ENCODE measurements at regions not wholly inside any gene's neighbourhood (a gene's known extent, or its start where the extent isn't known, plus 50 kb on each side); places are given as distances from the start of the nearest gene placed in this dataset.
"Not testable (repeated sequence)": the region's sequence is repeated elsewhere in the genome, so short reads cannot be mapped to it uniquely, and the experiment has no call there.

DNA sequence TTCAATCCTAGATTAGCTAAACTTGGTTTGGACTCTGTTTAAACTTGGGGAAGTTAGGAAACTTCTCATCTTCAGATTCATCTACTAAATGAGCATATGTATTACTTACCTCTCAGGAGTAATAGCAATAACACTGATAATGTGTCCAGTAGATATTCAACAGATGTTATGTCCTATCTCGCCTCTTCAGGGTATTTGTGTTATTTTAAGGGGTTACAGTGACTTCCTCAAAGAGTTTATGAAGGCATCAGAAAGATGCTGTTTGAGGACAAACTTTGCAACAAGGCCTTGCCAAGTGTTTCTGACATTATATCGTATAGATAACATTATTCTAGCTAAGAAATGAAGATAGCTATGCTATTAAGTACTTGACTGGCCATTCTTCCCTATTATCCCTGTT is 522.3 kb downstream of the IGSF11 start:
- no peaks in the 10 kb centered on the region for H3K4me1 Mint-ChIP-seq (ENCODE audit: low read depth)
- H3K9me3 Mint-ChIP-seq (ENCODE audit: insufficient read depth): no peaks in the 10 kb centered on the region
- H3K4me3 Mint-ChIP-seq: no peak overlapping the region
- H3K36me3 Mint-ChIP-seq (ENCODE audit: low read depth): no peaks in the 10 kb centered on the region
- no peak overlapping the region for H3K27ac Mint-ChIP-seq
- no peak for DNase-seq
- POLR2A ChIA-PET: no interaction called here
- CTCF ChIA-PET: no interaction called here
- ATAC-seq: no peak
- no peaks in the 10 kb centered on the region for H3K27me3 Mint-ChIP-seq (ENCODE audit: low read depth)

GRCh38 chr3:118525077-118525476 is 509.6 kb downstream of the IGSF11 start:
- ATAC-seq (no peak), DNase-seq (no peak)
- Mint-ChIP-seq H3K4me1 (ENCODE audit: low read depth) (no peaks in the 10 kb centered on the region), H3K36me3 (ENCODE audit: low read depth) (no peaks in the 10 kb centered on the region), H3K4me3 (no peak overlapping the region), H3K27ac (no peak overlapping the region), H3K9me3 (ENCODE audit: insufficient read depth) (no peaks in the 10 kb centered on the region), H3K27me3 (ENCODE audit: low read depth) (no peaks in the 10 kb centered on the region)
- POLR2A ChIA-PET: no interaction called here
- CTCF ChIA-PET: no interaction called here

DNA sequence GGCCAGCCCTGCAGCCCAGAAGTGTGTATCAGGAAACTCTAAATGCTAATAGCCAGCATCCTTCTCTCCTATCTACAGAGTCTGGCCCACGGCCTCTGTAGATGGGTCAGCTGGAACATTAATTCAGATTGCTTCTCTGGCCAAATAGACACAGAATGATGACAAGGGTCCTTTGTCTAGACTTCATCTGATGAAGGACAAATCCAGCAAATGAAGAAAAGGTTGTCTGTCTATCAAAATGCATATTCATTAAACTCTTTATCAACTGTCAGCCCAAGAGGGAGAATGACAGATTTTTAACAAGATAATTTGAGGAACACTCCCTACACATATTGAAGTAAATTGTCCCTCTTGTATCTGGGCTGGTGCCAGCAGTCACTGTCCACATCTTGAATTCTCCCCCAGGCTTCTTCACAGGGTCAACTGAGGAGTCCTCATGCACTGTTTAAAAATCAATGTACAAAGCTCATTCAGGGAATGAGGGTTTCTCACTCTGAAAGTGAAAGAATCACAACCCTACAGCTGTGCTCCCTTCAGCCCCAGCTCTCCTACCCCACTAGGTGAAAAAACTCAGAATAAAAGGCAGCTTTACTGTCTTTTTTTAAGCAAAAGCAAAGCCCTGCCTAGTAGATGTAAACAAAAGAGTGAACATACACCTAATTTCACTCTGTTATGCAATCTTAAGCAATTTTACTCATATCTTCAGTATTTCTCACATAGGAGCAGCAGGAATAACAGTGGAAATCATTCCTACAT is 507.7 kb downstream of the IGSF11 start:
- no peak for ATAC-seq
- Mint-ChIP-seq H3K9me3 (ENCODE audit: insufficient read depth) (no peaks in the 10 kb centered on the region), H3K4me1 (ENCODE audit: low read depth) (no peaks in the 10 kb centered on the region), H3K27ac (no peak overlapping the region), H3K36me3 (ENCODE audit: low read depth) (no peaks in the 10 kb centered on the region), H3K4me3 (no peak overlapping the region), H3K27me3 (ENCODE audit: low read depth) (no peaks in the 10 kb centered on the region)
- CTCF ChIA-PET: no interaction called here
- no peak for DNase-seq
- POLR2A ChIA-PET: no interaction called here

GRCh38 chr3:118527514-118528044 is 507.1 kb downstream of the IGSF11 start:
- no peaks in the 10 kb centered on the region for H3K9me3 Mint-ChIP-seq (ENCODE audit: insufficient read depth)
- no peaks in the 10 kb centered on the region for H3K27me3 Mint-ChIP-seq (ENCODE audit: low read depth)
- no peaks in the 10 kb centered on the region for H3K4me1 Mint-ChIP-seq (ENCODE audit: low read depth)
- no peak for DNase-seq
- ChIA-PET CTCF (no interaction called here), POLR2A (no interaction called here)
- no peak overlapping the region for H3K27ac Mint-ChIP-seq
- no peaks in the 10 kb centered on the region for H3K36me3 Mint-ChIP-seq (ENCODE audit: low read depth)
- no peak for ATAC-seq
- no peak overlapping the region for H3K4me3 Mint-ChIP-seq

DNA sequence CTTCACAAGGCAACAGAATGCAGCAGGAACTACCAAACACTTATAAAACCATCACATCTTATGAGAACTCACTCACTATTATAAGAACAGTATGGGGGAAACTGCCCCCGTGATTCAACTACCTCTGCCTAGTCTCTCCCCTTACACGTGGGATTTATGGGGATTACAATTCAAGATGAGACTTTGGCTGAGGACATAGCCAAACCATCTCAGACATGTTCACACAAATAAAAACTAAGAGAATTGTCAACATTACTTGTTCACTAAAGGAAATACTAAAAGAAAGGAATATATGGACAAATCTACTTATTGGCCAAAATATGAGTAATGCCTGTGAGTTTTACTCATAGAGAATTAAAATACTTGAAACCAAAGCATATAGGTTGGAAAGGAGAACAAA is 505.1 kb downstream of the IGSF11 start:
- Mint-ChIP-seq H3K4me1 (ENCODE audit: low read depth) (no peaks in the 10 kb centered on the region), H3K36me3 (ENCODE audit: low read depth) (no peaks in the 10 kb centered on the region), H3K27me3 (ENCODE audit: low read depth) (no peaks in the 10 kb centered on the region), H3K9me3 (ENCODE audit: insufficient read depth) (no peaks in the 10 kb centered on the region), H3K27ac (no peak overlapping the region), H3K4me3 (no peak overlapping the region)
- ChIA-PET POLR2A (no interaction called here), CTCF (no interaction called here)
- DNase-seq (no peak), ATAC-seq (no peak)

- H3K27ac Mint-ChIP-seq: no peak overlapping the region
- ATAC-seq (no peak), DNase-seq (no peak)
- no peaks in the 10 kb centered on the region for H3K27me3 Mint-ChIP-seq (ENCODE audit: low read depth)
- ChIA-PET POLR2A (no interaction called here), CTCF (no interaction called here)
- H3K4me3 Mint-ChIP-seq: no peak overlapping the region
- no peaks in the 10 kb centered on the region for H3K9me3 Mint-ChIP-seq (ENCODE audit: insufficient read depth)
- H3K36me3 Mint-ChIP-seq (ENCODE audit: low read depth): no peaks in the 10 kb centered on the region
- H3K4me1 Mint-ChIP-seq (ENCODE audit: low read depth): no peaks in the 10 kb centered on the region
Measured at GRCh38 chr3:118530350-118530922, 504.2 kb downstream of the IGSF11 start.

DNA sequence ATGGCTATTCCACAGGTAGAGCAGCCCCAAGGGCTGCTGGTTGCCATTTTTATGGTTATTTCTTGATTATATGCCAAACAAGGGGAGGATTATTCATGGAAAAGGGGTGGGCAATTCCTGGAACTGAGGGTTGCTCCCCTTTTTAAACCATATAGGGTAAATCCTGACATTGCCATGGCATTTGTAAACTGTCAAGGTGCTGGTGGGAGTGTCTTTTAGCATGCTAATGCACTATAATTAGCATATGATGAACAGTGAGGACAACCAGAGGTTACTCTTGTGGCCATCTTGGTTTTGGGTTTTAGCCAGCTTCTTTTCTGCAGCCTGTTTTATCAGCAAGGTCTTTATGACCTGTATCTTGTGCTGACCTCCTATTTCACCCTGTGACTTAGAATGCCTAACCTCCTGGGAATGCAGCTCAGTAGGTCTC is 503.7 kb downstream of the IGSF11 start:
- ATAC-seq, CTCF ChIA-PET: not testable (repeated sequence)

GRCh38 chr3:118531816-118532215 is 502.8 kb downstream of the IGSF11 start:
- Mint-ChIP-seq H3K4me1 (ENCODE audit: low read depth) (no peaks in the 10 kb centered on the region), H3K4me3 (no peak overlapping the region), H3K27me3 (ENCODE audit: low read depth) (no peaks in the 10 kb centered on the region), H3K9me3 (ENCODE audit: insufficient read depth) (no peaks in the 10 kb centered on the region), H3K27ac (no peak overlapping the region), H3K36me3 (ENCODE audit: low read depth) (no peaks in the 10 kb centered on the region)
- DNase-seq (no peak), ATAC-seq (no peak)
- ChIA-PET POLR2A (no interaction called here), CTCF (no interaction called here)

More for the DNA sequence above, 503.7 kb downstream of the IGSF11 start:
- H3K27me3 Mint-ChIP-seq (ENCODE audit: low read depth); H3K4me3 Mint-ChIP-seq; H3K36me3 Mint-ChIP-seq (ENCODE audit: low read depth); H3K9me3 Mint-ChIP-seq (ENCODE audit: insufficient read depth); H3K4me1 Mint-ChIP-seq (ENCODE audit: low read depth); POLR2A ChIA-PET; DNase-seq; H3K27ac Mint-ChIP-seq: not testable (repeated sequence)

DNA sequence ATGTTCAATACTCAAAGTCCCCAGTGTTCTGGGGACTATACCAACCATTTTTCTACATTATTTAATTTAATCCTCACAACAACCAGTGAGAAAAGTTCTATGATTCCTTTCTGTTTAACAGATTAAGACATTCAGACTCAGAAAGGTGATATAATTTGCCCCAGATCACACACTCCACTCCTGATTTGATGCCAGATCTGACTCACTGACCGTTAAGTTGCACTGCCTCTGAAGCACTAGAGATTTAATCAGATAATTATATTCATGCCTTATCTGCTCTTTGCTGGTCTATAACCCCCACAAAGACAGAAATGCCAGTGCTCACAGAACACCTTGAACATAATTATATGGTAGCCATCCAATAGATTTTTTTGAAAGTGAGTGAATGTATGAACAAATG is 501.0 kb downstream of the IGSF11 start:
- no peaks in the 10 kb centered on the region for H3K9me3 Mint-ChIP-seq (ENCODE audit: insufficient read depth)
- ChIA-PET CTCF (no interaction called here), POLR2A (no interaction called here)
- no peak for DNase-seq
- H3K36me3 Mint-ChIP-seq (ENCODE audit: low read depth): no peaks in the 10 kb centered on the region
- no peak overlapping the region for H3K4me3 Mint-ChIP-seq
- no peak overlapping the region for H3K27ac Mint-ChIP-seq
- ATAC-seq: no peak
- H3K4me1 Mint-ChIP-seq (ENCODE audit: low read depth): no peaks in the 10 kb centered on the region
- no peaks in the 10 kb centered on the region for H3K27me3 Mint-ChIP-seq (ENCODE audit: low read depth)

DNA sequence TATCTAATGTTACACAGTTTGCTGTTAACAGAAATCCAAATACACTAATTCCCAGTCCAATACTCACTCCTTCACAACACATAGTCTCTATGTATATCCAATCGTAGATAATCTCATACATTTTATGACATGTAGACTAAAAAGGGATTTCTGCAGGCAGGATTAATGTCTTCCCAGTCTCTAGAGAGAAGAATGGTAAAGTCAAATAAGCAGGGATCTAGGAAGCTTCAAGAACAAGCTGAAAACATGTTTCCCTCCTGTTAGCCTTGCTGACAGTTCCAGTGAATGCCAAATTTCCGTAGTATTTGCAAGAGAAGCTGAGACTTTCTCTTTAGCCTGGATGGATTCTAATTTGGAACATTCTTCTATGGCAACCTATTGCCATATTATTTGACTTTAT is 500.1 kb downstream of the IGSF11 start:
- ATAC-seq (no peak), DNase-seq (no peak)
- Mint-ChIP-seq H3K27me3 (ENCODE audit: low read depth) (no peaks in the 10 kb centered on the region), H3K4me1 (ENCODE audit: low read depth) (no peaks in the 10 kb centered on the region), H3K27ac (no peak overlapping the region), H3K4me3 (no peak overlapping the region), H3K9me3 (ENCODE audit: insufficient read depth) (no peaks in the 10 kb centered on the region), H3K36me3 (ENCODE audit: low read depth) (no peaks in the 10 kb centered on the region)
- ChIA-PET POLR2A (no interaction called here), CTCF (no interaction called here)

- H3K4me3 Mint-ChIP-seq: no peak overlapping the region
- H3K4me1 Mint-ChIP-seq (ENCODE audit: low read depth): no peaks in the 10 kb centered on the region
- ATAC-seq (no peak), DNase-seq (no peak)
- H3K27ac Mint-ChIP-seq: no peak overlapping the region
- H3K27me3 Mint-ChIP-seq (ENCODE audit: low read depth): no peaks in the 10 kb centered on the region
- CTCF ChIA-PET: no interaction called here
- H3K36me3 Mint-ChIP-seq (ENCODE audit: low read depth): no peaks in the 10 kb centered on the region
- POLR2A ChIA-PET: no interaction called here
- H3K9me3 Mint-ChIP-seq (ENCODE audit: insufficient read depth): no peaks in the 10 kb centered on the region
Measured at GRCh38 chr3:118536764-118537163, 497.9 kb downstream of the IGSF11 start.

DNA sequence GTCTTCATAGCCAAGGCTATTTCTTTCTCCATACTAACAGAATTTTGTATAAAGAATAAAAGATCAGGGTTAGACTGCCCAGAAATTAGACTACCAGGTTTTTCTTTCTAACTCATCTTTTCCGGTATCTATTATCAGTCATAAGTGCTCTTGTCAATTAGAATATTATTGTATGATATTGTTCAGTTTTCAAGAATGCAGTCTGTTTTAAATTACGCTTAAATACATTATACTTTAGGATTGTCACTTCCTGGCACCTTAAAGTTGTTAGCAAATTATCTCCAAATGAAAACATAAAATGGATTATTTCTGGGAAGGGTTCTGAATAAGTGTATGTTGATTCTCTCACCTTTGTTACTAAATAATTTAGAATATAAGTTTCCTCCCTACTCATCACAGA is 497.2 kb downstream of the IGSF11 start:
- ChIA-PET POLR2A (no interaction called here), CTCF (no interaction called here)
- ATAC-seq: no peak
- Mint-ChIP-seq H3K4me3 (no peak overlapping the region), H3K27ac (no peak overlapping the region), H3K9me3 (ENCODE audit: insufficient read depth) (no peaks in the 10 kb centered on the region), H3K27me3 (ENCODE audit: low read depth) (no peaks in the 10 kb centered on the region), H3K4me1 (ENCODE audit: low read depth) (no peaks in the 10 kb centered on the region), H3K36me3 (ENCODE audit: low read depth) (no peaks in the 10 kb centered on the region)
- no peak for DNase-seq

DNA sequence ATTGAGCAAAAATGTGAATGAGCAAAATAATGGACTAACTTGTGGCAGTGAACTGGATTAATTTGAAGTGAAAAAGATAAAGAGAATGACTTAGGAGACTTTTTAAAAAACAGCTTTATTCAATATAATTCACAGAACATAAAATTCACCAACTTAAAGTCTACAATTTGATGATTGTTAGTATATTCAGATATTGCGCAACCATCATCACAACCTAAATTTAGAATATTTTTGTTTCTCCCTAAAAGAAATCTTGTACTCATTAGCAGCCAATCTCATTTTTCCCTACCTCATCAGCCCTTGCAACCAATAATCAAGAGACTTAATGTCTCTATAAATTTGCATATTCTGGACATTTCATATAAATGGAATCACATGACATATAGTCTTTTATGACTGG is 496.5 kb downstream of the IGSF11 start:
- Mint-ChIP-seq H3K9me3 (ENCODE audit: insufficient read depth) (no peaks in the 10 kb centered on the region), H3K36me3 (ENCODE audit: low read depth) (no peaks in the 10 kb centered on the region), H3K27ac (no peak overlapping the region), H3K4me1 (ENCODE audit: low read depth) (no peaks in the 10 kb centered on the region), H3K4me3 (no peak overlapping the region), H3K27me3 (ENCODE audit: low read depth) (no peaks in the 10 kb centered on the region)
- ChIA-PET POLR2A (no interaction called here), CTCF (no interaction called here)
- DNase-seq: no peak
- no peak for ATAC-seq

Data from activated CD8-positive, alpha-beta T cell treated with anti-CD3 and anti-CD28 coated beads, Interleukin-2, amount 10 ng/mL, durations not matched to agents 7 days and 5 days (primary cell).